M059J (cell line): ENCODE measurements at regions not wholly inside any gene's neighbourhood (a gene's known extent, or its start where the extent isn't known, plus 50 kb on each side); places are given as distances from the start of the nearest gene placed in this dataset.

Experiments used
- DNase-seq: peaks from one replicate; pipeline ENCODE4 v3.0.0-alpha.2; 2012; ENCODE audit warnings: low read depth

DNA sequence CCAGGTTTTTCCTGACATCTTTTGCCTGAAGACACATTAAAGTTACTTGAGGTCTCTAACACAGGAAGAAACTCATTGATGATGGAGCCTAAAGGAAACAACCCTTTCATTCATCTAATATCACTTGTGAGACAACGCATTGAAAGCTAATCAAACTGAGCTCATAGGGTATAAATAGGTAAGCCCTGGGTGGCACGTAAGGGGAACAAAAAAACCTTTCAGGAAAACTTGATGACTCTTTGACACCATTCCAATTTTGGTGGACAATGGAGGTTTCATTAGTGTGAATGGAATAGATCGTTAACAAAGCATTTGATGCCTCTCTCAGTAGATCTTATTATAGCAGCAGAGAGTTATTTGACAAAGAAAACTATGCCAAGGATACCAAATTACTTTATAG is 80.7 kb upstream of the DUSP10 start:
- no peak for DNase-seq

- peak; percentile 94 for DNase-seq
Measured at GRCh38 chr1:221816899-221817298, 75.0 kb upstream of the DUSP10 start.

- no peak for DNase-seq
Measured at GRCh38 chr1:221815660-221816059, 73.8 kb upstream of the DUSP10 start.

- peak; percentile 41 for DNase-seq
Measured at GRCh38 chr1:221813887-221814286, 72.0 kb upstream of the DUSP10 start.

DNA sequence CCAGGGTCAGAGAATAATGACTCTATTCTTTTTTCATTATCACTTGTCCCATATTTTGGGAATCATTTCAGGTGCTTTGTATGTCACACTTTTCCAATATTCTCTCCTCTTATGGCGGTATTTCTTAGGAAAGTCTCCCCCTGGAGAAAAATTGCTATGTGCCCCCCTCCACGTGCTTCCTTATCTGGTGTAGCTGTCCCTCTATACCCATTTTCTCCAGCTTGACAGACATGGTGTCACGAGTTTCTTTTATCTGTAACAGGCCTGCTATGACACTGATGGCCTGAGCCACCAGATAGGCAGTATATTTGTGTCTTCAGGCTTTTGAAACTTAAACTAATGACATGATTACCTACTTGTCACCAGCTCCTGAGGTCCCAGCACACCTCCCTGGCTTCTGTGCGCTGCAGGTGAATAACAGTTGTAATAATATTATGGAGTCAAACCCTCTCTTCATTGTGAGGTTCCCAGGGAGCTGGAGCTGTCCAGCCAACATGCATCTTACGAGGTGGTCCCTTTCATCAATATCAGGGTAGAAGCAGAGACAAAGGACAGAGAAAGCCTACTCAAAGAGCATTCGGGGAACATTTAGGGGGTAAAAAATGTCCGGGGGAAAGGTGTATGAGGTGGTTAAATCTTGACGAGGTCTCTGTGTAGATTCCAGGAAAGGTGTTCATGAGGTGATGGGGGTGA is 71.2 kb upstream of the DUSP10 start:
- DNase-seq = no peak

DNA sequence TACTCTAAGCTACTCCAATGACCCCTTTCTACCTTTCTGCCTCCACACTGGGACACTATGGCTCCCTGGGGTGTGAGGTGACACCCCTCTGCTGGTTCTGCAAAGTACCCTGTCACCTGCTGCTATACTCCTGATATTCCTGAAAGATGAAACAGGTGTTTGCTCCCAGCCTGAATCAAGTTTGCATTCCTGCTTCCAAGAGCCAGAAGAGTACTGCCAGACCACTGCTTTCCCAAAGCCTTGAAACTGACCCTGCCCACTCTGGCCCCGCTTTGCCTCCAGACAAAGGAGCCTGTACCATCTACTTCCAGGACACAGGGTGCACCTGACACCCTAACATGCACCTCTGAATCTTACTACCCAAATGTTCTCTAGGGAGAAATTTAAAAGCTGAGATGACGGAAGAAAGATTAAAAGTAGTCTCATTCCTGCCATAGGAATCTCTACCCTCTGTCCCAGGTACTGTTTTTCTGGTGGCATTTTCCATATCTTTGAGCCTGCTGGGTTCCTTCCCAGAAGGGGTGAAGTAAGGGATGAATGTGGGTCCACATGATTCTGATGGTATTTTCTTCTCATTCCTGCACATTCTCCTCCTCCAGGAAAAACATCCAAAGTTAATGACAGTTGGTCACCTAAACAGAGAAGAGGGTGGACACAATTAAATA is 70.3 kb upstream of the DUSP10 start:
- DNase-seq = no peak

DNA sequence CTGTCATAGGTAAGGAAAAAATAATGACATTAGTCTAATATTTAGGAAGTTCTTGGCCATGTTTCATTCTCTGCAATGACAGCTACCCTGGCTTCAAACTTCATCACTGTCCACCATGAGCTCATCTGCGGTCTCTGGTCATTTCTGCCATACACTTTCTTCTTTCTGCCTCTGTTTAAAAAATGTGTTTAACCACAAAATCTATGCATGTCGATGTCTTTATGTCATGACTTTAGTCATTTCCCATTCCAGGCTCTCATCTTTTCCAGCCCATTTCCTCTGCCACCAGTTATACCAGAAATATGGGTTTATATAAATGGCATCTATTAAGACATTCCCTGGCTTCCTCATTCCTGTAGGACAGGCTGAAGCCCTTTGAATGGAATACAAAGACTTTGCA is 68.5 kb upstream of the DUSP10 start:
- peak; percentile 84 for DNase-seq

DNA sequence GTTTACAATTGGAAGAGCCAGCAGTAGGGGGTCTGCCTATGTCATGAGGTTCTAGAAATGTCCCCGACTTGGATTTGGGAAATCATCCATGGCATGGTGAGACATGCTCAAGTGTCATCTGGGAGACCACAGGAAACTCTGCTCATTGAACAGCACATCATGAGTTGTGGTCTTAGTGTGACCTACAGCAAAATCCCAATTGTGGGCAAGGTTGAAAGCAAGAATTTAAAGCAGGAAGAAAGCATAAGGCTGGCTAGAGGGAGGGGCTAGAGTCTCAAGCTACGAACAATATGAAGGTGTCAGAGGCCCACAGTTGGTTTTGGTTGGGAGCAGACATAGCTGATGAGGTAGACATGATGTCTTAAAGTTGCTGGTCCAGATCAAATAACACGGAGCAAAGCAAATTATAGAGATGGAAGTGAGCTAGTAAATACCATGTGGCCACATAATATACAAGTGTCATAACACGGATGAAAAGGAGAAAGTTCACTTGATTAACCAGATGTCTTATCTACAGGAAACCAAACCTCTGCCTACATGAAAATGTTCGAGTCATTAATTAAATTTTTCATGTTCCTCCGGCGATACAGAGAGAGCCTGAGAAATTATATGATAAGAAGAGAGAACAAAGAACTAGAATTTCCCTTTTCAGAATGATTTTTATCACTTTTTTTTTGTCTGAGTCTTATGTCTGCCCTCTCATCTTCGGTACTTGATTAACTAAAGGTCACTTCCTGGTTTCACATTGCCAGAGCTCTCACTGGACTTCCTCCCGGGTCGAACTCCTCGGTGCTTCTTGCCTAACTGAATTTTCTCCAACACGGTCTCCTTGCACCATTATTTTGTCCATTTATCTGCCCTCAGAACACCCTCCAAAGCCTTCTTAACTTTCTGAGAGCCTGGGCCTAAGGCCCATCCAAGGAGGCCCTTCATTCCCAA is 67.5 kb upstream of the DUSP10 start:
- peak; percentile 54 for DNase-seq

DNA sequence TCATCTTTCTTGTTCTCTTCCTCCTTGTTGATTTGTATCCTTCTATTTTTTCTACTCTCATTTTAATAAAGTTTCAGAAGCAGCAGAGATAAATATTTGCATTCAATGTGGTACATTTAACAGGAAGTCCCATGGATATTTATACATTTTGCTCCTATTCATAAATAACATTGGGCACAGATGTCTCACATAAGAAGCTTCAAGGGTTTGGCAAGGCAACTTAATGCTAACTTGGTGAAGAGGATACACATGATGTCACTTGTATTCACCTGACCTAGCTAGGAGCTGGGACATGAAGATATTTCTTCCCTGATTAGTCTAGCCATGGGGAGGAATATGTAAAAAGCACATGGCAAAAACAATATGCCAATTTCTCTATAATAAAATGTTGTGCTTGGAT is 65.1 kb upstream of the DUSP10 start:
- no peak for DNase-seq

- DNase-seq = no peak
Measured at GRCh38 chr1:221806236-221806635, 64.3 kb upstream of the DUSP10 start.

GRCh38 chr1:221805121-221805520 is 63.2 kb upstream of the DUSP10 start:
- no peak for DNase-seq

- DNase-seq = no peak
Measured at GRCh38 chr1:221804303-221804702, 62.4 kb upstream of the DUSP10 start.

GRCh38 chr1:221801773-221802516 is 60.1 kb upstream of the DUSP10 start:
- peak; percentile 84 for DNase-seq

GRCh38 chr1:221801251-221801661 is 59.4 kb upstream of the DUSP10 start:
- no peak for DNase-seq

DNA sequence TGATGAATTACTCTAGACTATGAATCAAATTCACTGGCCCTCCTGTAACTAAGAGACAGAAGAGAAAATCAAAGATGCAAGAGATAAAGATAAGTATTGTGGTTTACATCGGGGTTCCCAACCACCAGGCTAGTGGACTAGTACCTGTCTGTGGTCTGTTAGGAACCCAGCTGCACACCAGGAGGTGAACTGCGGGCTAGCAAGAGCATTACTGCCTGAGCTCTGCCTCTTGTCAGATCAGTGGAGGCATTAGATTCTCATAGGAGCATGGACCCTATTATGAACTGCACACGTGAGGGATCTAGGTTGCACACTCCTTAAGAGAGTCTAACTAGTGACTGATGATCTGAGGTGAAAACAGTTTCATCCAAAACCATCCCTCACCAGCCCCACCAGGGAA is 58.9 kb upstream of the DUSP10 start:
- DNase-seq = peak; percentile 45

- DNase-seq = no peak
Measured at GRCh38 chr1:221797506-221797905, 55.6 kb upstream of the DUSP10 start.

DNA sequence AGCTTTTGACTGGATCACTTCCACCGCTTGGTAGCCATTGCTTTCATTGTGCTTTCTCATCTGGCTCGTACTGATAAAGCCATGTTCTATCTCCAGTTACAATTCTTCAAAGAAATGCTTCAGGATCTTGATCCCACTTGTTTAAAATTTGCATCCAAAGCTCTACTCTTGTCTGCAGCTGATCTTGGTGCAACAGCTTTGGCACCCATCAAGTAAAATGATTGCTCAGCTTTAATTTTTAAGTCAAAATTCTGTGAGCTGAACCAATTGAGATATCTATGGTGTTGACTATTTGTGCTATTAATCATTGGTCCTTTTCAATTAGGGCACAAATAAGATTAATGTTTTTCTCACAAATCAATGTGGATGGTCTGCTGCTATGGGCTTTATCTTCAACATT is 54.8 kb upstream of the DUSP10 start:
- no peak for DNase-seq

DNA sequence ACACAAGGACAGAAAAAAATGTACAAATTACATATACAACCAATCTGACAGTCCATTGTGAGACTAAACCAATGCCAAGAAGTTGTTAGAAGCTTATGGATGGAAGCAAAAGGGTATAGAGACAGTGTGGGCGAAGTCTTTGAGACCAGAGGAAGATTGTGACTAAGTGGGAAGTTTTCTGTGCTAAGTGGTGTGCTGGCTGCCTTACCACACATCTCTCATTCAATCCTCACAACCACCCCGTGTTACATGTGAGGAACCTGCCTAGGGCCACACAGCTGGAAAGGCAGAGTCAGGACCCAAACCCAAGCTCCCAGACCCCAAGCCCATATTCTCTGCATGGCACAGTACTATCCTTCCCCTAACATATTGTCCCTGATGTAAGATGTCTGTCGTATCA is 53.5 kb upstream of the DUSP10 start:
- no peak for DNase-seq

GRCh38 chr1:221794935-221795334 is 53.0 kb upstream of the DUSP10 start:
- DNase-seq = no peak

DNA sequence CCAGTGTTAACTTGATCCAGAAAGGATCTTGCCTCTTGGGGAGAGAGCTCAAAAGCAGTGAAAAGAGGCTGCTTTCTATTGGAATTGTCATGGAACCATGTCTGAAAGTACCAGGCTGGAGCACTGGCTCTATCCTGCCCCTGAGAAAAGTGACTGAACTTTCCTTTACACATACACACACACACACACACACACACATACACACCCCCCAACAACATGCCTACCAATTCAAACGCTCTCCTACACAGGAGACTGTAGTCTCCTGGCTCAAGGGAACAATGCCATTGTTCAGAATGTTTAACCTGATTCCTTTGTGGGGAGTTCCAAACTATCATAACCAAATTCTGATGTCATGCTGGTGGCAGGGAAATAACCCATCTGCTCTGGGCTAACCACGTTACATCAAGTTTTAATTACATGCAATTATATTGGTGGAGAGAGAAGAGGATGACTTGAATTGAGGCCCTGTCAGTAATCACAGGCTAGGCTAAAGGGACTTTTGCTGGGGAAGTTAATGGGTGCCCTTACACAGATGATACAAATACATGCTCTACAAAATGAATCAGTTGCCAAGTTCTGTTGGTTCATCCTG is 52.3 kb upstream of the DUSP10 start:
- peak; percentile 62 for DNase-seq

GRCh38 chr1:221793439-221794078 is 51.7 kb upstream of the DUSP10 start:
- peak; percentile 39 for DNase-seq
